GM19463 (cell line): ENCODE measurements at regions not wholly inside any gene's neighbourhood (a gene's known extent, or its start where the extent isn't known, plus 50 kb on each side); places are given as distances from the start of the nearest gene placed in this dataset.
"Not testable (repeated sequence)": the region's sequence is repeated elsewhere in the genome, so short reads cannot be mapped to it uniquely, and the experiment has no call there.

Experiments used
- ATAC-seq: cut with Tn5 transposase; IDR thresholded peaks from one replicate; pipeline ENCODE4 v1.9.1; 2021; ENCODE audit warnings: mild to moderate bottlenecking, moderate library complexity; ENCODE audit not compliant: unreplicated experiment

- ATAC-seq, result no peak
Measured at GRCh38 chr16:13612623-13613022, 307.3 kb upstream of the ERCC4 start.

- no peak for ATAC-seq
Measured at GRCh38 chr16:13613165-13613564, 306.8 kb upstream of the ERCC4 start.

- ATAC-seq, result no peak
Measured at GRCh38 chr16:13621639-13622038, 298.3 kb upstream of the ERCC4 start.

GRCh38 chr16:13628156-13628555 lies 291.8 kb upstream of the ERCC4 start:
- ATAC-seq, result no peak

GRCh38 chr16:13629704-13630103 lies 290.2 kb upstream of the ERCC4 start:
- no peak for ATAC-seq

- ATAC-seq, result no peak
Measured at GRCh38 chr16:13630374-13630773, 289.6 kb upstream of the ERCC4 start.

- ATAC-seq, result no peak
Measured at GRCh38 chr16:13631213-13631767, 288.7 kb upstream of the ERCC4 start.

- no peak for ATAC-seq
Measured at GRCh38 chr16:13631916-13632315, 288.0 kb upstream of the ERCC4 start.

GRCh38 chr16:13632504-13632903 lies 287.4 kb upstream of the ERCC4 start:
- ATAC-seq, result not testable (repeated sequence)

GRCh38 chr16:13633391-13633861 lies 286.5 kb upstream of the ERCC4 start:
- ATAC-seq, result no peak

- ATAC-seq, result no peak
Measured at GRCh38 chr16:13634253-13634652, 285.7 kb upstream of the ERCC4 start.

GRCh38 chr16:13634959-13635358 lies 285.0 kb upstream of the ERCC4 start:
- no peak for ATAC-seq

GRCh38 chr16:13638218-13638617 lies 281.7 kb upstream of the ERCC4 start:
- ATAC-seq, result no peak

- ATAC-seq, result no peak
Measured at GRCh38 chr16:13643412-13643811, 276.5 kb upstream of the ERCC4 start.

- no peak for ATAC-seq
Measured at GRCh38 chr16:13645601-13646245, 274.2 kb upstream of the ERCC4 start.

- no peak for ATAC-seq
Measured at GRCh38 chr16:13660807-13661206, 259.1 kb upstream of the ERCC4 start.

GRCh38 chr16:13665876-13666275 lies 254.1 kb upstream of the ERCC4 start:
- no peak for ATAC-seq

- no peak for ATAC-seq
Measured at GRCh38 chr16:13672196-13672595, 247.8 kb upstream of the ERCC4 start.

GRCh38 chr16:13680021-13680889 lies 239.7 kb upstream of the ERCC4 start:
- ATAC-seq, result no peak

GRCh38 chr16:13684819-13685563 lies 235.0 kb upstream of the ERCC4 start:
- ATAC-seq, result no peak

- ATAC-seq, result no peak
Measured at GRCh38 chr16:13696017-13696416, 223.9 kb upstream of the ERCC4 start.
